ENCODE measurements at regions not wholly inside any gene's neighbourhood (a gene's known extent, or its start where the extent isn't known, plus 50 kb on each side); places are given as distances from the start of the nearest gene placed in this dataset.

DNA sequence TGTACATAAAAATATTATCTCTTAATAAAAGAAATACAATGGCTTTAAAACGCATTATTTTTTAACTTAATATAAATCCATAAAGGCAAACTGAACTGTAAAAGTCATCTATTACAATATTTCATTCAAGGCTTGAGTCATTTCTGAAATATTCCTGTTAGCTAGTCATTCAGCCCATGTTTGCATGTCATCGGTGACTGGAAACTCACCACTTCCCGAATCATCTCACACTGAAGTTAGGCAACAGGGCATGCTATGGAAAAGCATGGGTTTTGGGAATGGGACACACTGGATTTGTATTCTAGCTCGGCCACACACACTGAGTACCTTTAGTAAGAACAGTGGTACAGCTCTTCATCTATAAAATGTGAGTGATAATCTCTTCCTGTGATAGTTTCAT, 691.1 kb upstream of the C9orf72 start (continued):
- TF ChIP-seq, protein P1, sequence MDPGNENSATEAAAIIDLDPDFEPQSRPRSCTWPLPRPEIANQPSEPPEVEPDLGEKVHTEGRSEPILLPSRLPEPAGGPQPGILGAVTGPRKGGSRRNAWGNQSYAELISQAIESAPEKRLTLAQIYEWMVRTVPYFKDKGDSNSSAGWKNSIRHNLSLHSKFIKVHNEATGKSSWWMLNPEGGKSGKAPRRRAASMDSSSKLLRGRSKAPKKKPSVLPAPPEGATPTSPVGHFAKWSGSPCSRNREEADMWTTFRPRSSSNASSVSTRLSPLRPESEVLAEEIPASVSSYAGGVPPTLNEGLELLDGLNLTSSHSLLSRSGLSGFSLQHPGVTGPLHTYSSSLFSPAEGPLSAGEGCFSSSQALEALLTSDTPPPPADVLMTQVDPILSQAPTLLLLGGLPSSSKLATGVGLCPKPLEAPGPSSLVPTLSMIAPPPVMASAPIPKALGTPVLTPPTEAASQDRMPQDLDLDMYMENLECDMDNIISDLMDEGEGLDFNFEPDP (CRISPR knock-in tag; conservative IDR thresholded peaks at IDR 0.05): no peak
- TF ChIP-seq ZSCAN9 (CRISPR knock-in tag; IDR thresholded peaks at IDR 0.05; ENCODE audit: borderline replicate concordance) (no peak), BRCA1 (CRISPR knock-in tag; IDR thresholded peaks at IDR 0.05) (no peak), CCDC6 (CRISPR knock-in tag; IDR thresholded peaks at IDR 0.05) (no peak), ZNF709 (CRISPR knock-in tag; IDR thresholded peaks at IDR 0.05) (no peak), ADNP (CRISPR knock-in tag; IDR thresholded peaks at IDR 0.05) (no peak), ZNF737 (CRISPR knock-in tag; IDR thresholded peaks at IDR 0.05; ENCODE audit: borderline replicate concordance) (no peak)
- TF ChIP-seq, protein P2, sequence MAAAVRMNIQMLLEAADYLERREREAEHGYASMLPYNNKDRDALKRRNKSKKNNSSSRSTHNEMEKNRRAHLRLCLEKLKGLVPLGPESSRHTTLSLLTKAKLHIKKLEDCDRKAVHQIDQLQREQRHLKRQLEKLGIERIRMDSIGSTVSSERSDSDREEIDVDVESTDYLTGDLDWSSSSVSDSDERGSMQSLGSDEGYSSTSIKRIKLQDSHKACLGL (CRISPR knock-in tag; IDR thresholded peaks at IDR 0.05): no peak

DNA sequence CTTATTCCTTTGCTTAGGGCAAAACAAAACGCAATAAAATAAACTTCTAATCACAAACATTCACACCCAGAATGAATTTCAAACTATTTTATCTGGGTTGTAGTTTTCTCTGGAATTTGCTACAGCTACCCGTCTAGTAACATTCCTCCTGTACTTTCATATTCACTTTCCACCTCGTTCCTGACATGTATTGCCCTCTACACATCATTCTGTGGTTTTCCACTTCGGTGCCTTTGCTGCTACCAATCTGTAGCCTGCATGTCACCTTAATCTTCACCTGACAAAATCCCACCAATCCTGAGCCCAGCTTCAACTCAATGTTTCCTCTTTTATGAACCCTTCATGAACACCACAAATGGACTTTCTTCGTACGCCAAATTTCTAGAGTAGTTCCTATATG, 694.1 kb upstream of the C9orf72 start:
- H3K9me3 ChIP-seq (ENCODE audit: low read length): no peaks in the 10 kb centered on the region
- in situ Hi-C loops (cut with HindIII; ENCODE audit: extremely low pct_ligation_motif_present, low pct_unique_long_range_greater_than_20kb) (no loop called here), intact Hi-C loops (cut with micrococcal nuclease; ENCODE audit: unreplicated experiment) (no loop called here)
- no peak for TF ChIP-seq KAT8 (CRISPR knock-in tag; IDR thresholded peaks at IDR 0.05)
- TF ChIP-seq NCOA1 (CRISPR knock-in tag; IDR thresholded peaks at IDR 0.05): no peak
- TF ChIP-seq, protein P3, sequence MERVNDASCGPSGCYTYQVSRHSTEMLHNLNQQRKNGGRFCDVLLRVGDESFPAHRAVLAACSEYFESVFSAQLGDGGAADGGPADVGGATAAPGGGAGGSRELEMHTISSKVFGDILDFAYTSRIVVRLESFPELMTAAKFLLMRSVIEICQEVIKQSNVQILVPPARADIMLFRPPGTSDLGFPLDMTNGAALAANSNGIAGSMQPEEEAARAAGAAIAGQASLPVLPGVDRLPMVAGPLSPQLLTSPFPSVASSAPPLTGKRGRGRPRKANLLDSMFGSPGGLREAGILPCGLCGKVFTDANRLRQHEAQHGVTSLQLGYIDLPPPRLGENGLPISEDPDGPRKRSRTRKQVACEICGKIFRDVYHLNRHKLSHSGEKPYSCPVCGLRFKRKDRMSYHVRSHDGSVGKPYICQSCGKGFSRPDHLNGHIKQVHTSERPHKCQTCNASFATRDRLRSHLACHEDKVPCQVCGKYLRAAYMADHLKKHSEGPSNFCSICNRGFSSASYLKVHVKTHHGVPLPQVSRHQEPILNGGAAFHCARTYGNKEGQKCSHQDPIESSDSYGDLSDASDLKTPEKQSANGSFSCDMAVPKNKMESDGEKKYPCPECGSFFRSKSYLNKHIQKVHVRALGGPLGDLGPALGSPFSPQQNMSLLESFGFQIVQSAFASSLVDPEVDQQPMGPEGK (CRISPR knock-in tag; IDR thresholded peaks at IDR 0.05): no peak
- no peak for TF ChIP-seq FOSL1 (CRISPR knock-in tag; IDR thresholded peaks at IDR 0.05; ENCODE audit: borderline replicate concordance)
- no peak for TF ChIP-seq SRSF4 (IDR thresholded peaks at IDR 0.05; ENCODE audit: low read depth, low read length, poor library complexity, severe bottlenecking)
- no peak for TF ChIP-seq ZNF678 (CRISPR knock-in tag; IDR thresholded peaks at IDR 0.05)
- no peak for TF ChIP-seq ZNF468 (CRISPR knock-in tag; IDR thresholded peaks at IDR 0.05)
- H3K27ac ChIP-seq (ENCODE audit: extremely low read length, insufficient read depth, low read length): no peak overlapping the region
- no peaks in the 10 kb centered on the region for H3K27me3 ChIP-seq (ENCODE audit: control insufficient read depth in 1 of 2, insufficient read depth in 2 of 2, low read length in 2 of 2)
- BruUV-seq (replicated peaks): no TSS peak
- CTCF ChIA-PET (ENCODE audit: low intra/inter-chr PET ratio, low total read pairs): no interaction called here
- no peaks in the 10 kb centered on the region for H3K36me3 ChIP-seq (replicated peaks in 1 of 2; ENCODE audit: control insufficient read depth in 1 of 2, insufficient read depth in 2 of 2, low read length in 2 of 2)
- no peaks in the 10 kb centered on the region for H4K20me1 ChIP-seq (ENCODE audit: insufficient read depth, low read length)
- FAIRE-seq (no peak), ATAC-seq (no peak), DNase-seq (ENCODE audit: low spot score) (no peak)
- WGBS (ENCODE audit: low lambda C conversion rate): 2% methylated on average over 6 of the region's 6 CpGs
- H3K4me2 ChIP-seq (ENCODE audit: low read depth, low read length): no peak overlapping the region
- H3K4me1 ChIP-seq (ENCODE audit: insufficient read depth, low read length): no peaks in the 10 kb centered on the region
- no peaks in the 10 kb centered on the region for H3K79me2 ChIP-seq (ENCODE audit: insufficient read depth, low read length)
- no peak overlapping the region for H3K9ac ChIP-seq (ENCODE audit: insufficient read depth, low read depth, low read length)
- no peak overlapping the region for H3K4me3 ChIP-seq (replicated peaks in 1 of 3; ENCODE audit: insufficient read depth in 1 of 3, low read depth in 2 of 3, low read length in 3 of 3)
- H2AFZ ChIP-seq (ENCODE audit: low read length): no peak overlapping the region
- POLR2A ChIA-PET: no interaction called here
